GM12891 (cell line): ENCODE measurements at regions not wholly inside any gene's neighbourhood (a gene's known extent, or its start where the extent isn't known, plus 50 kb on each side); places are given as distances from the start of the nearest gene placed in this dataset.

Source experiments
- POLR2A ChIP-seq: IDR thresholded peaks from 2 replicates; pipeline ENCODE4 v1.6.1; 2011; ENCODE audit warnings: low read depth, low read length, control low read depth
- POLR2AphosphoS5 ChIP-seq: IDR thresholded peaks from 2 replicates; pipeline ENCODE4 v1.6.1; 2011; ENCODE audit warnings: low read depth, low read length, control low read depth
- POU2F2 ChIP-seq: IDR thresholded peaks from 2 replicates; pipeline ENCODE4 v1.6.1; 2011; ENCODE audit warnings: low read depth, mild to moderate bottlenecking, control low read depth, low read length, moderate library complexity
- SPI1 ChIP-seq: IDR thresholded peaks from 2 replicates; pipeline ENCODE4 v1.6.1; 2011; ENCODE audit warnings: low read depth, low read length, control low read depth
- TAF1 ChIP-seq: IDR thresholded peaks from 2 replicates; pipeline ENCODE4 v1.6.1; 2011; ENCODE audit warnings: low read depth, low read length, control low read depth

GRCh38 chr16:86882586-86883280, 304.4 kb downstream of the FOXL1 start:
- TF ChIP-seq POLR2A (no peak), POLR2AphosphoS5 (no peak), SPI1 (no peak), TAF1 (no peak), POU2F2 (no peak)
